Prostate gland (tissue), 2 donors: ENCODE measurements at regions not wholly inside any gene's neighbourhood (a gene's known extent, or its start where the extent isn't known, plus 50 kb on each side); places are given as distances from the start of the nearest gene placed in this dataset.

ENCODE experiments used
- DNase-seq: peaks from one replicate; pipeline ENCODE4 v3.0.0-alpha.2; 2019; ENCODE audit warnings: low spot score
- H3K27ac ChIP-seq, 2 donors: fragments of 200-600 bp; sonication (generic); 2 replicates each; pipeline ENCODE4 v1.5.1; 2017 to 2019
- H3K27me3 ChIP-seq: fragments of 200-600 bp; sonication (generic); replicated peaks from 2 replicates; pipeline ENCODE4 v1.5.1; 2019; ENCODE audit not compliant: insufficient read depth
- H3K36me3 ChIP-seq, 2 donors: fragments of 200-600 bp; sonication (generic); 1 replicate in 1 of 2; 2 replicates in 1 of 2; pipeline versions ENCODE4 v1.5.1 to v1.8.1; 2017 to 2019
- H3K4me1 ChIP-seq: fragments of 200-600 bp; sonication (generic); replicated peaks from 2 replicates; pipeline ENCODE4 v1.5.1; 2019
- H3K4me3 ChIP-seq, 2 donors: fragments of 200-600 bp; sonication (generic); 2 replicates each; pipeline ENCODE4 v1.5.1; 2017 to 2019
- H3K9me3 ChIP-seq: fragments of 200-600 bp; sonication (generic); 2 replicates; pipeline ENCODE4 v1.5.1; 2017
- CTCF ChIP-seq, 4 experiments: fragments of 200-600 bp in 2 of 4; fragments of 450-650 bp in 2 of 4; sonication (generic) in 2 of 4; IDR thresholded peaks; 1 replicate in 3 of 4; 2 replicates in 1 of 4; pipeline ENCODE4 v1.5.1; 2016 to 2019; ENCODE audit warnings: antibody characterized with exemption in 4 of 4, mild to moderate bottlenecking in 2 of 4, moderate library complexity in 2 of 4
- POLR2A ChIP-seq: fragments of 450-650 bp; IDR thresholded peaks from one replicate; pipeline ENCODE4 v1.6.1; 2016; ENCODE audit warnings: antibody characterized with exemption, mild to moderate bottlenecking
- POLR2AphosphoS5 ChIP-seq: sonication (generic); formaldehyde crosslinking; IDR thresholded peaks from one replicate; pipeline ENCODE4 v1.6.1; 2017; ENCODE audit warnings: antibody characterized with exemption
- WGBS: methylation state at CpG from one replicate; pipeline ENCODE4 v1.1.5; 2018; 5-methylcytosine and 5-hydroxymethylcytosine counted together
- intact Hi-C: fragments of 100-400 bp; cut with DNase I; formaldehyde crosslinking; loops from one replicate; pipeline ENCODE4 v1.14.2; 2022

DNA sequence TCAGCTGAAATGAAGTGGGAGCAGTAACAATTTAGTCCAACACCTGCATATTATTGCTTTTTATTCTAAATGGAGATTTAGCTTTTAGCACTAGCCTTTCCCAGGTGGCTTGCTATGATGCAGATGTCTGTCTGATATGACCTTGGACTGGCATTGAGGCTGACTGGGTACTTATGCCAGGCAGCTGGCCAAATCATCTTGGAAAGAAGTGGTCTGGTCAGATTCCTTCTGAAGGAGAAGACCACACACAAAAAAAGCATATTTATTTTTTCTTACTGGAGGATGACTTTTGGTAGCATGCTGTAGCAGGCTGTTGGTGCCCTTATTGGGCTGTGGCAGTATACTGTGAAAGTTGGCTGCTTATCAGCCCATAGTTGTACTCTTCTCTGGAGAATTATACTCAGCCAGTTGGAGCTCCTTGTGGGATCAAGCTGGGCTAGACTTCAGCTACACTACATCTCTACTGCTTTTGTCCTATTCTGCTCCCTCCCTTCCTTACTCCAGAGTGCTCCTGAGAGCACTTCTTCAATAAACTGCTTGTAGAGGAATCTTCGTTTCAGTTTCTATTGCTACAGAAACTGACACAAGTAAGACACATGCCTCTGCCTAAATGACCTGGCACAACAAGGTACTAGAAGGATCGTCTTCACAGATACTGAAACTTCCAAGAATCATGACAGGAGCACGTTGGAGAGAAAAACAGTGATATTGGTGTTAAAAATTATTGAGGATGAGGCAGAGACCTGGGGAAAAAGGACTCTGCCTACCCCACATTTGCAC, 196.8 kb upstream of the RPS6KA3 start:
- WGBS: 62% methylated on average over 3 of the region's 3 CpGs
- intact Hi-C loops: no loop called here
- no peak for DNase-seq
- H3K36me3 ChIP-seq: no peaks in the 10 kb centered on the region
- H3K27me3 ChIP-seq: no peaks in the 10 kb centered on the region
- H3K9me3 ChIP-seq: no peaks in the 10 kb centered on the region
- TF ChIP-seq POLR2A (no peak), POLR2AphosphoS5 (no peak), CTCF (IDR thresholded peaks at IDR 0.05) (no peak)
- no peak overlapping the region for H3K4me3 ChIP-seq
- H3K27ac ChIP-seq: no peak overlapping the region
- no peaks in the 10 kb centered on the region for H3K4me1 ChIP-seq

DNA sequence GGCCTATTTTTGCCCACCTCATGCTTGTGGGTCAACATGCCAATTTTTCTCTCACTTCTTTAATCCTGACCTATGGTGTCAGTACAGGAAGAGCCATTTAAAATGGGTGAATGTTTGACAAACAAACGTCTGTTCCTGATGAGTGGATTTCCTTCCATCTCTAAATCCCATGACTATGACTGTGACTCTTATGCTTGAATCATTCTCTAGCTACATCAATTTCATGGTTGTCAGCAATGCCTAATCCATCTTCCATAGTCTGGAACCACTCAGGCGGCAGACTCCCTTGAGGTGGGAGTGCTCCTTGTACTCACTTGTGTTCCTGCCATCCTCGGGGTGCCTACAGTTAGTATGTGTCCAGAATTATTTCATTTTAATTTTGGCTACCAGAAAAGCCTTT, 194.9 kb upstream of the RPS6KA3 start:
- H3K27ac ChIP-seq: no peak overlapping the region
- TF ChIP-seq CTCF (IDR thresholded peaks at IDR 0.05) (no peak), POLR2AphosphoS5 (no peak), POLR2A (no peak)
- no peaks in the 10 kb centered on the region for H3K27me3 ChIP-seq
- WGBS: 78% methylated on average over 3 of the region's 3 CpGs
- no peak overlapping the region for H3K4me3 ChIP-seq
- H3K4me1 ChIP-seq: no peaks in the 10 kb centered on the region
- intact Hi-C loops: no loop called here
- no peaks in the 10 kb centered on the region for H3K9me3 ChIP-seq
- DNase-seq: no peak
- no peaks in the 10 kb centered on the region for H3K36me3 ChIP-seq

GRCh38 chrX:20461002-20461401, 194.3 kb upstream of the RPS6KA3 start:
- Histone ChIP-seq H3K36me3 (no peaks in the 10 kb centered on the region), H3K27me3 (no peaks in the 10 kb centered on the region), H3K27ac (no peak overlapping the region), H3K9me3 (no peaks in the 10 kb centered on the region), H3K4me3 (no peak overlapping the region), H3K4me1 (no peaks in the 10 kb centered on the region)
- no peak for DNase-seq
- no peak for TF ChIP-seq POLR2AphosphoS5
- no peak for TF ChIP-seq POLR2A
- no peak for TF ChIP-seq CTCF (IDR thresholded peaks at IDR 0.05)
- intact Hi-C loops: no loop called here
- WGBS: 31% methylated on average over 1 of the region's 1 CpG

- Histone ChIP-seq H3K9me3 (no peaks in the 10 kb centered on the region), H3K27ac (no peak overlapping the region), H3K36me3 (no peaks in the 10 kb centered on the region), H3K4me3 (no peak overlapping the region), H3K27me3 (no peaks in the 10 kb centered on the region), H3K4me1 (no peaks in the 10 kb centered on the region)
- intact Hi-C loops: no loop called here
- 71% methylated on average over 6 of the region's 6 CpGs for WGBS
- TF ChIP-seq POLR2A: no peak
- TF ChIP-seq CTCF (IDR thresholded peaks at IDR 0.05): no peak
- TF ChIP-seq POLR2AphosphoS5: no peak
- no peak for DNase-seq
Observed at GRCh38 chrX:20459410-20460350, 193.0 kb upstream of the RPS6KA3 start.
